ENCODE measurements at regions not wholly inside any gene's neighbourhood (a gene's known extent, or its start where the extent isn't known, plus 50 kb on each side); places are given as distances from the start of the nearest gene placed in this dataset.

DNA sequence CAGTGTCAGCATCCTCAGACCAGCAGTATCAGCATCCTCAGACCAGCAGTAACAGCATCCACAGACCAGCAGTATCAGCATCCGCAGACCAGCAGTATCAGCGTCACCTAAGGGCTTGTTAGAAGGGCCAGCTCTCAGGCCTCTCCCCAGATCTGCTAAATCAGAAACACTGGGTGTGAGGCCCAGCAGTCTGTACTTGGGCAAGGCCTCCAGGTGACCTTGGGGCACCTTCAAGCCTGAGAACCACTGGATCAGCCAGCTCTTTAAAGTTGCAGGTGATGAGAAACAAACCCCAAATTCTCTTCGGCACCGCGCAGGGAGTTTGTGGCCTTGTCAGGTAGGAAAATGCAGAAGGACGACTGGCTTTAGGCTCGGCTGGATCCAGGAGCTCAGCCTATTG is 290.5 kb upstream of the CDH4 start:
- Histone ChIP-seq H2AK5ac (ENCODE audit: low read depth, low read length) (no peak overlapping the region), H2BK5ac (ENCODE audit: low read depth, low read length) (no peak overlapping the region), H2BK120ac (replicated peaks; ENCODE audit: low read depth, low read length) (no peak overlapping the region), H4K8ac (ENCODE audit: extremely low read depth, insufficient read depth, low read length) (no peak overlapping the region), H3K4ac (replicated peaks; ENCODE audit: insufficient read length, low read depth, low read length) (no peak overlapping the region), H2BK20ac (ENCODE audit: low read length) (no peak overlapping the region), H3K79me2 (ENCODE audit: control insufficient read depth in 1 of 2, insufficient read depth in 2 of 2, low read length in 2 of 2) (no peaks in the 10 kb centered on the region), H3K4me3 (ENCODE audit: extremely low read depth in 1 of 4, insufficient read depth in 2 of 4, low read depth in 3 of 4, low read length in 4 of 4) (no peak overlapping the region), H3K4me1 (replicated peaks in 1 of 4; ENCODE audit: control insufficient read depth in 3 of 4, insufficient read depth in 4 of 4, low read length in 3 of 4) (peaks cover 0 to 2% (median 0%) of the 10 kb centered on the region in 4 experiments; a peak in 1 of 7 replicates), H2BK12ac (ENCODE audit: low read depth, low read length) (no peak overlapping the region), H3K36me3 (ENCODE audit: control insufficient read depth in 2 of 4, insufficient read depth in 4 of 4, low read length in 3 of 4) (no peaks in the 10 kb centered on the region), H3K79me1 (ENCODE audit: low read depth, low read length) (no peaks in the 10 kb centered on the region), H4K91ac (replicated peaks; ENCODE audit: insufficient read length, low read length) (no peak overlapping the region), H3K56ac (replicated peaks; ENCODE audit: insufficient read length, low read depth, low read length) (no peak overlapping the region), H3K9me3 (ENCODE audit: insufficient read depth in 2 of 2, low read depth in 1 of 2, low read length in 1 of 2) (no peaks in the 10 kb centered on the region), H3K27me3 (replicated peaks in 1 of 4; ENCODE audit: control insufficient read depth in 3 of 4, extremely low read depth in 1 of 4, insufficient read depth in 3 of 4, low read length in 3 of 4) (peaks cover 0 to 14% (median 8%) of the 10 kb centered on the region in 4 experiments; a peak in 4 of 7 replicates), H3K14ac (ENCODE audit: insufficient read length) (no peak overlapping the region), H3K4me2 (ENCODE audit: insufficient read depth in 1 of 2, low read depth in 2 of 2, low read length in 2 of 2) (no peak overlapping the region), H3K18ac (ENCODE audit: extremely low read depth, low read length) (no peak overlapping the region), H4K20me1 (replicated peaks in 1 of 2; ENCODE audit: control insufficient read depth in 1 of 2, insufficient read depth in 2 of 2, low read length in 2 of 2) (no peaks in the 10 kb centered on the region), H3K23me2 (ENCODE audit: low read depth, low read length) (no peaks in the 10 kb centered on the region), H3K9ac (replicated peaks in 1 of 4; ENCODE audit: extremely low read depth in 1 of 4, low read depth in 3 of 4, low read length in 3 of 4) (no peak overlapping the region), H2AFZ (ENCODE audit: low read length) (no peak overlapping the region), H2BK15ac (ENCODE audit: low read length) (no peak overlapping the region), H4K5ac (ENCODE audit: insufficient read length, low read depth, low read length) (no peak overlapping the region), H3K23ac (ENCODE audit: insufficient read length) (no peak overlapping the region), H3K27ac (ENCODE audit: low read depth, low read length) (no peak overlapping the region)
- POLR2A ChIA-PET (ENCODE audit: partially characterized antibody): interaction anchor here (0.8 kb wide), 1 partner anchor 8 kb away, joined by 4 read pairs; no protein-coding TSS in a partner anchor
- FAIRE-seq (no peak), DNase-seq (ENCODE audit: low read depth in 1 of 2, low spot score in 2 of 2) (no peak)
- CTCF ChIA-PET (ENCODE audit: partially characterized antibody): no interaction called here
- 96% methylated on average over 7 of the region's 7 CpGs; no CpG with 5 or more reads in 1 of the 2 experiments for WGBS, 2 experiments (ENCODE audit: extremely low coverage in 1 of 2, insufficient coverage in 1 of 2, insufficient read length in 1 of 2, insufficient replicate concordance in 2 of 2, low coverage in 1 of 2, low lambda C conversion rate in 2 of 2, missing lambda C conversion rate in 1 of 2)
- TF ChIP-seq ZNF274 (IDR thresholded peaks at IDR 0.05; ENCODE audit: borderline replicate concordance, extremely low read depth, low read length) (no peak), MAX (IDR thresholded peaks at IDR 0.05) (no peak), POU5F1 (IDR thresholded peaks at IDR 0.05; ENCODE audit: low read depth, low read length) (no peak), RXRA (IDR thresholded peaks at IDR 0.05; ENCODE audit: insufficient read depth, low read depth, low read length) (no peak), SIX5 (IDR thresholded peaks at IDR 0.05; ENCODE audit: low read depth, low read length) (no peak), RBBP5 (IDR thresholded peaks at IDR 0.05; ENCODE audit: borderline replicate concordance, low read depth, low read length) (no peak), SP1 (IDR thresholded peaks at IDR 0.05; ENCODE audit: low read depth, low read length) (no peak), KDM5A (IDR thresholded peaks at IDR 0.05; ENCODE audit: low read length) (no peak), RAD21 (IDR thresholded peaks at IDR 0.05 in 1 of 2, conservative IDR thresholded peaks at IDR 0.05 in 1 of 2; ENCODE audit: low read depth in 2 of 2, low read length in 2 of 2) (no peak), RNF2 (IDR thresholded peaks at IDR 0.05; ENCODE audit: borderline replicate concordance, low read depth, low read length, missing control alignments, poor library complexity, severe bottlenecking) (no peak), CHD2 (IDR thresholded peaks at IDR 0.05; ENCODE audit: low read length) (no peak), SIN3A (conservative IDR thresholded peaks at IDR 0.05 in 1 of 2, IDR thresholded peaks at IDR 0.05 in 1 of 2; ENCODE audit: low read depth in 1 of 2, low read length in 2 of 2) (no peak), TEAD4 (IDR thresholded peaks at IDR 0.05; ENCODE audit: low read depth, low read length) (no peak), CBX8 (IDR thresholded peaks at IDR 0.05; ENCODE audit: borderline replicate concordance, low read depth, low read length) (no peak)

All from H1 (cell line).